ENCODE measurements at regions not wholly inside any gene's neighbourhood (a gene's known extent, or its start where the extent isn't known, plus 50 kb on each side); places are given as distances from the start of the nearest gene placed in this dataset.

DNA sequence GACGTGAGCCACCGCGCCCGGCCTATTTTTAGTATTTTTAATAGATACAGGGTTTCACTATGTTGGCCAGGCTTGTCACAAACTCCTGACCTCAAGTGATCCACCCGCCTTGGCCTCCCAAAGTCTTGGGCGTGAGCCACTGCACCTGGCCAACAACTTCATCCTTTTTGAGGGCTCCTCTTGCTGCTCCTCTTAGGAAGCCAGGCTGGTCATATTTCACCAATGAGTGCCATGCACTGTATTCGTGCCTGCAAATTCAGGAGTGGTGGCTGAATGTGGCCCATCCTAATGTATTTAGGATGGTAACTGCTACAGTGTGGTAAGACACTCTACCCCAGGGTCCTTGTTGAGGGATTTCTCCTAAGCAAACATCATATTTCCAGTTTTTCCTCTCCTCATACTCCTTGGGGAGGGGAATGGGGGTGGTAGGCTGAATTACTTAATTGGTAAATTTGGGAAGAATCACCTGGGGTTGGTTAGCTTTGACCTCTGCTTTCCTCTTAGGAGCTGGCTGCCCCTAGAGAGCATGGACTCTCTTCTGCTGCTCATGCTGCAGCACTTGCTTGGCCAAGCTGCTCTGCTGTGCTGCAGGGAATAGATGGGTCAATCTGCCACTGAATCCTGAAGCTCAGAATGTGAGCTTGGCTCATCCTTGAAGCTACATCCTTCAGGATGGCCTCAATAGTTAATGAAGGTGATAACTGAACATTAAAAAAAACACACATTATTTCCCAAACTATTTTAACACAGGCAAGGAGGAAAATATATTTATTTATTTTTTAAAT, 167.4 kb downstream of the HS3ST1 start:
- TF ChIP-seq ZNF699 (CRISPR knock-in tag; IDR thresholded peaks at IDR 0.05; ENCODE audit: insufficient replicate concordance) (no peak), ZNF23 (CRISPR knock-in tag; IDR thresholded peaks at IDR 0.05) (no peak), HNRNPH1 (optimal IDR thresholded peaks at IDR 0.05; ENCODE audit: low read depth, low read length) (no peak), ZNF586 (CRISPR knock-in tag; conservative IDR thresholded peaks at IDR 0.05) (no peak), EP400 (IDR thresholded peaks at IDR 0.05) (no peak), SREBF2 (CRISPR knock-in tag; IDR thresholded peaks at IDR 0.05) (no peak), ZNF766 (CRISPR knock-in tag; conservative IDR thresholded peaks at IDR 0.05) (no peak), NR3C1 (CRISPR knock-in tag; IDR thresholded peaks at IDR 0.05) (no peak), ZNF644 (tag; IDR thresholded peaks at IDR 0.05; ENCODE audit: low read depth) (no peak)
- TF ChIP-seq, protein P1, sequence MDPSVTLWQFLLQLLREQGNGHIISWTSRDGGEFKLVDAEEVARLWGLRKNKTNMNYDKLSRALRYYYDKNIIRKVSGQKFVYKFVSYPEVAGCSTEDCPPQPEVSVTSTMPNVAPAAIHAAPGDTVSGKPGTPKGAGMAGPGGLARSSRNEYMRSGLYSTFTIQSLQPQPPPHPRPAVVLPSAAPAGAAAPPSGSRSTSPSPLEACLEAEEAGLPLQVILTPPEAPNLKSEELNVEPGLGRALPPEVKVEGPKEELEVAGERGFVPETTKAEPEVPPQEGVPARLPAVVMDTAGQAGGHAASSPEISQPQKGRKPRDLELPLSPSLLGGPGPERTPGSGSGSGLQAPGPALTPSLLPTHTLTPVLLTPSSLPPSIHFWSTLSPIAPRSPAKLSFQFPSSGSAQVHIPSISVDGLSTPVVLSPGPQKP (CRISPR knock-in tag; IDR thresholded peaks at IDR 0.05), result no peak
- TF ChIP-seq, protein P2, sequence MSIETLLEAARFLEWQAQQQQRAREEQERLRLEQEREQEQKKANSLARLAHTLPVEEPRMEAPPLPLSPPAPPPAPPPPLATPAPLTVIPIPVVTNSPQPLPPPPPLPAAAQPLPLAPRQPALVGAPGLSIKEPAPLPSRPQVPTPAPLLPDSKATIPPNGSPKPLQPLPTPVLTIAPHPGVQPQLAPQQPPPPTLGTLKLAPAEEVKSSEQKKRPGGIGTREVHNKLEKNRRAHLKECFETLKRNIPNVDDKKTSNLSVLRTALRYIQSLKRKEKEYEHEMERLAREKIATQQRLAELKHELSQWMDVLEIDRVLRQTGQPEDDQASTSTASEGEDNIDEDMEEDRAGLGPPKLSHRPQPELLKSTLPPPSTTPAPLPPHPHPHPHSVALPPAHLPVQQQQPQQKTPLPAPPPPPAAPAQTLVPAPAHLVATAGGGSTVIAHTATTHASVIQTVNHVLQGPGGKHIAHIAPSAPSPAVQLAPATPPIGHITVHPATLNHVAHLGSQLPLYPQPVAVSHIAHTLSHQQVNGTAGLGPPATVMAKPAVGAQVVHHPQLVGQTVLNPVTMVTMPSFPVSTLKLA (conservative IDR thresholded peaks at IDR 0.05), result no peak
- CTCF ChIA-PET (ENCODE audit: low intra/inter-chr PET ratio), result no interaction called here
- no TSS peak for BruUV-seq (replicated peaks)
- FAIRE-seq (no peak), ATAC-seq (no peak), DNase-seq (ENCODE audit: extremely low read depth in 1 of 4, low spot score in 3 of 4) (no peak)
- H3K79me2 ChIP-seq (ENCODE audit: control insufficient read depth, insufficient read depth, low read length), result no peaks in the 10 kb centered on the region
- H3K9me1 ChIP-seq (ENCODE audit: control insufficient read depth, insufficient read depth, low read length), result no peaks in the 10 kb centered on the region
- H2AFZ ChIP-seq (ENCODE audit: low read depth, low read length), result no peak overlapping the region
- H4K20me1 ChIP-seq (replicated peaks; ENCODE audit: control insufficient read depth, insufficient read depth, low read length), result no peaks in the 10 kb centered on the region
- H3K36me3 ChIP-seq (ENCODE audit: control insufficient read depth, insufficient read depth, low read length), result no peaks in the 10 kb centered on the region
- H3K9me3 ChIP-seq (replicated peaks; ENCODE audit: control insufficient read depth, insufficient read depth, low read depth, low read length), result no peaks in the 10 kb centered on the region
- H3K4me3 ChIP-seq, result no peak overlapping the region
- no peaks in the 10 kb centered on the region for H3K4me1 ChIP-seq (replicated peaks in 1 of 2; ENCODE audit: control insufficient read depth in 2 of 2, insufficient read depth in 2 of 2, low read length in 2 of 2)
- POLR2A ChIA-PET, result no interaction called here
- in situ Hi-C loops (cut with MboI), result no loop called here
- no peaks in the 10 kb centered on the region for H3K27me3 ChIP-seq (ENCODE audit: control insufficient read depth in 2 of 2, insufficient read depth in 2 of 2, low read length in 2 of 2)
- no peak overlapping the region for H3K27ac ChIP-seq (ENCODE audit: extremely low read depth, low read depth, low read length)
- 0% methylated on average over 6 of the region's 7 CpGs for WGBS (ENCODE audit: insufficient coverage, low coverage, missing lambda C conversion rate)
- no peak overlapping the region for H3K9ac ChIP-seq (ENCODE audit: insufficient read depth in 1 of 2, low read depth in 2 of 2, low read length in 2 of 2)
- intact Hi-C loops (cut with micrococcal nuclease), result no loop called here
- no peak overlapping the region for H3K4me2 ChIP-seq (ENCODE audit: insufficient read depth, low read length)
